HG02588 (cell line): ENCODE measurements at regions not wholly inside any gene's neighbourhood (a gene's known extent, or its start where the extent isn't known, plus 50 kb on each side); places are given as distances from the start of the nearest gene placed in this dataset.

Experiments used
- ATAC-seq: cut with Tn5 transposase; IDR thresholded peaks from one replicate; pipeline ENCODE4 v1.9.1; 2021; ENCODE audit warnings: mild to moderate bottlenecking, moderate library complexity; ENCODE audit not compliant: unreplicated experiment

DNA sequence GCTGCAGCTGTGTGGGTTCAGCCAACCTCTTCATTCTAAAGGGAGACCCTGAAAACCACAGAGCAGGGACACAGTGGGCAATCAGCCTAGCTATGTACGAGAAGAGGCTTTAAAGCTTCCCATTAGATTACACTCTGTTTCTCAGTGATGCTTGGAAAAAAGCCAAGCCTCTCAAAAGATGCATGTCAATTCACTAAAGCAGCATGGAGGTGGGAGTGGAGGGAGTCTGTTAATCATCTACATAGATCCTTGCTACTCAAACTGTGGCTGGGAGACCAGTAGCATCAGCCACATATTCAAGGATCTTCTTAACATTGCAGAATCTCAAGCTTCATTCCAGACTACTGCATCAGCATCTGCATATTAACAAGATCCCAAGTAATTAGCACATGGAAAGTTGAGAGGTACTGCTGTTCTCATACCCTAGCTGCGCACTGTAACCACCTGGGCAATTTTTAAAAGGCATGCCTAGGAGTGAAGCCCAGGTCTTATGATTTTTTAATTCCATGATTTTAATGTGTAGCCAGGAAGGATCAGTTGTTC lies 305.9 kb downstream of the PMP22 start:
- no peak for ATAC-seq

DNA sequence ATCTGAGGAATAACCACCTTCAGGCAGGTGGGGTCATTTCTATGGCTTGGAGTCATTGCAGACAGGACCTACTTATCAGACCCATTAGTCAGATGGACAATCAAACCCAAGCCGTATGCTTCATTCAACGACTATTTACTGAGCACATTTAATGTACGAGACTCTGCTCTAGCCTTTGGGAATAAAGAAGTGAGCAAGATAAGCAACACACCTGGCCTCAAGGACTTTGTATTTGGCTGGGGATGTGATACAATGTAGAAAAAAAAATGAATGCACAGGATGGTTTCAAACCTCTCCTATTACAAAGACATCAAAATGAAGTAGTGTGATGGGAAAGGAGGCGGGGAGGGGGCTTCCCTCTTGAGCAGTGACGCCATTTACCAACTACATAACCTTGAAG lies 311.7 kb downstream of the PMP22 start:
- ATAC-seq = no peak

DNA sequence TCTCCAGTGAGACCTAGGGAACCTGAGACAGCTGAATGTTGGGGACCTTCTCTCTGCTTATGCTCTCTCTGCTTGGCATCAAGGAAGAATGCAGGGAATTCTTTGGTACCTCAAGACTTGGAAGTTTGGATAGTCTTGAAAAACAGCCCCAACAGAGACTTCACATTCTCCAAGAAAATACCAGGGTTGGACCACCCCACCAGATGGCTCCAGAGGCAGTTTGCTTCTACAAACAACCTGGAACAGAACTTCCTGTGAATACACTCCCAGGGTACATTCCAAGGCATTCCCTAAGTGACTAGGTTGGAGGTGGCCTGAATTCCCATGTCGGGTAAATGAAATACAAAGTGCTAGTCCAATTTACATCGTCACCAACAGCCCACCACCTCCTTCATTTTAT lies 314.4 kb downstream of the PMP22 start:
- ATAC-seq = no peak

DNA sequence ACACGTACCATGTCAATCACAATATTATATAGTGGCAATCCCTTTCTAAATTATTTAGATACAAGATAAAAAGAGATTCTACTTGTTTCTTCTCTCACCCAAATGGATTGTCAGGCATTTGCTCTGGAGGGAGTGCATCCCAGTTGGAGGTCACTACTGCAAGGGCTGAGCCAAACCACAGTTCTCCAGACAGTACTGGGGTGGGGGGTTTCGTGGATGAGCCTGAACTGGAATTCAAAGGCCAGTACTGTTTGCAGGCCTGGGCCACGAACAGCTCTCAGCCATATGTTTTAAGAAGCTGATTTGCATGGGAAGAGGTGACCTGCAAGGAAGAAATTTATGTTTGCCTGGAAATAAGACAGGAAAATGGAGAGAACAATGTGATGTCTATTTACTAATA lies 314.9 kb downstream of the PMP22 start:
- no peak for ATAC-seq

DNA sequence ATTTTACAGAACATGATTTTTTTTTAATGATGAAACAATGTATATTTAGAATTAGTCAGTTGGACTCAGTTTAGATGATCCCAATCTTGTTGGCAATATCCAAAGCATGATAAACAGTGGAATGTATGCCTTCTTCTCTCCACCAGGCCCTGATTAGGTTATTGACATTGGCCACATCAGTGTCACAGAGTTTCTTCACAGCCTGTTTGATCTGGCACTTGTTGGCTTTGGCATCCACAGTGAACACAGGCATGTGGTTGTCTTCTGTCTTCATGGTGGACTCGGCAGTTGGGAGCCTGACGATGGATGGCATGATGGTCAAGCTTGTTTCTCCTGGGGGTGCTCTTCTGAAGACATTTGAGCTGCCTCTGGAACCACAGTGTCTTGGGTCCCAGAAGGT lies 317.5 kb downstream of the PMP22 start:
- no peak for ATAC-seq

DNA sequence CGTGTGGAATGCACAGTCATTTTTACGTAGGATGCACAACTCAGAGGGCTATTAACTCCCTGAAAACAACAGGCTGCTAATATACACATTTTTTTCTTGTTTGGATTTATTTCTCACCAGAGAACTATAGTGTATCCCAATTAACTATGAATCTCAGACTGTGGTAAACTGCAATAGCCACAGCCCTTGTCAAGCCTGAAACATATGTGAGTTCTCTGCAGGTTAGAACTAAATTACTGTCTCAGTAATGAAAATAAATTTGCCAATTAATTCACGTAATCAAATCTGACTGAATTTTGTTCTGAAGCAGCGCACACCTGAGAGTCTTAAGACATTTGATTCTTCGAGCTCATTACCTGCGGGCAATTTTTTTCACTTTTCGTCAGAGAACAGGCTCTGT lies 318.6 kb downstream of the PMP22 start:
- ATAC-seq = no peak

DNA sequence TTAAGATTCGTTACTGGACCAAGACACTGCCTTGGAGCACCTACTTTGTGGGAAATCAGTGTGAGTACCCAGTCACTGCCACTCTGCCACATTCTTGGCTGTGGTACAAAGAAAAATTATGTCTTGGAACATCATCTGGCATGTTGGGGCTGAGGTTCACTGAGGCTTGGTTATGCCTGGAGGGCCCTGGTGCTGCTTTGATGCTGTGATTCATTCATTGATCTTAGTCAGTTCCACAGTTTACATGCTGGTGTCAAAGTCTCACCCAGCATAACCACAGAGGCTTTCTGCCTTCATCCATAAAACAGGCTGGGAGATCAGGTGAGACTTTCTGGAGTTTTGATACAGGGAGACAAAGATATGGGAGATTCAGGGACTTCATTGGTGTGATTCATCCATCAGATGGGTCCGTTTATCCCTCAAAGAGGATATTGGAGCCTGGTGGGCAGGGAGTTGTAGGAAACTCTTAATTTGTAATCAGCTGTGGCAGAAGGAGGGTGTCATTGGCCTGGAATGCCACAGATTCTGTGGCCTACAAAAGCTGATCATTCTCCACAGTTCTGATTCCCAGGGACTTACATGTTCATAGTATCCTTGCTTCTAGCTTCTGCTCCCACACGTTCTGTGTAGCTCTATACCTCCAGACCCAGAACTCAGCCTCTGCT lies 322.5 kb downstream of the PMP22 start:
- ATAC-seq = no peak

DNA sequence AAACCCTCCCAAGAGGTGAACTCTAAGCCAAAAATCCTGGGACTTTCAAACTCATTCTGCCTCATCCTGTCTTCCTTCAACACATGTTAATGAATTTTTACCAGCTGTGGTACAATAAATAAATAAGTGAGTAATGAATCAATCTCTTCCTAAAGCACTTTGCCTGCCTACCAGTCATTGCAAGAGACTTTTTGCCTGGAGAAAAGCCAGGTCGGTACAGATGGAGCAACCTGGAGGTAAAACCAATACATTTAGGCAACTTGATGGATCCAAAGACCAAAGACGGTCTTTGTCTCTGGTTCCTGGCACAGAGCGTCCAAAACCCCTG lies 324.2 kb downstream of the PMP22 start:
- no peak for ATAC-seq

DNA sequence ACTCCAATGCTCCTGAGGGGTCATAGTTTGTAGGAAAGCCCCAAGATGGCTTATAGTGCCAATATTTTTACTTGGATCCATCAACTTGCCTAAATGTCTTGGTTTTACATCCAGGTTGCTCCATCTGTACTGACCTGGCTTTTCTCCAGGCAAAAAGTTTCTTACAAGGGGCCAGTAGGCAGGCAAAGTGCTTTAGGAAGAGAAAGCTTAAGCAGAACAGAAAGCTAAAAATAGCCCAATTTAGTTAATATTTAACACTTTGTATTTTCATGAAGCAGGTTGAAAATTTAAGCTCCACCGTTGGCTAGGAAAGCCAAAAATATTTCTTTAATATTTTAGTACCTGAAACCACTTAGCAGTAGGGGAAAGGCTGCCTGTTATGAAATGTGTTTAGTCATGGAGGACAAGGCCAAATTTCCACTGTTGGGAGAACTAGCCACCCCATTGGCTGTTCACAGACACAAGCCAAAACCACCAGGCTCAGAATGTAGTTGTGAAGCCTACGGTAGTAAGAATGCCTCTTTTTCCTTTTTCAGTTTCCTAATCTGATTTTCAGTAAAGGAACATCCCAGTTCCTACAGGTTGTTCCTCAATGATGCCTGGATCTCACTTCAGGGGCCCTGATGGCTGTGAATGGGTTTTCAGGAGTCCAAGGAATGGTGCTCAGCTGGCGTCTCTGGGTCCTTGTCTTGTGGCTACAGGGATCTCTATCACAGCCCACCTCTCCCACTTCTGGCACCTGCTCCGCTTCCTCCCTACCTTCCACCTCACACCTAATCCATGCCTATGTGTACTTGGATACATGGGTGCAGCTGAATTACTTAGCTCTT lies 324.8 kb downstream of the PMP22 start:
- no peak for ATAC-seq

DNA sequence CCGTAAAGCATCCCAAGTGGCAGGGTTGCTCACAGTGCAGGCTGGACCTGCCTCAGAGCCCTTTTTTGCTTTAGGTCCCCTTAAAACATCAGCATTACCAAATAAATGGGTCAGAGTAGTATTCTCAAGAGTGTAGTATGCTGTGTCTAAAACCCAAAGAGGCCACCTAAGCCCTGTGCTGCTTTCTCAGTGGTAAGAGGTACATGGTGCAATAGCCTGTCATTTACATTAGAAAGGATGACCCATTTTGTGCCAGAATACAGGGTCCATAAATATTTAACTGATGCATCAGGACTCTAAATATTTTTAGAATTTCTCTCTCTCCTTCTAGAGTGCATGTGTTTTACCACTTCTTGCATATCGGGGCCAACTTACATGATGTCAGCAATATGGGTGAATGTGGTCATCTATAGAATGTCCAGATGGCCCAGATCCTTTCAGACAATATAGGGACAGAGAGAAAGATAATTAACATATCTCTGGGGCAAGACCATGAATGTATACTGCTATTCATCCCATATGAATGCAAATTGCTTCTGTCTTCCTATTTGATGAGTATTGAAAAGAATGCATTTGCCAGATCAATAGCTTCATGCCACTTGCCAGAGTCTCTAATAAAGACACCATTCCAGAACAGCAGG lies 329.2 kb downstream of the PMP22 start:
- no peak for ATAC-seq

DNA sequence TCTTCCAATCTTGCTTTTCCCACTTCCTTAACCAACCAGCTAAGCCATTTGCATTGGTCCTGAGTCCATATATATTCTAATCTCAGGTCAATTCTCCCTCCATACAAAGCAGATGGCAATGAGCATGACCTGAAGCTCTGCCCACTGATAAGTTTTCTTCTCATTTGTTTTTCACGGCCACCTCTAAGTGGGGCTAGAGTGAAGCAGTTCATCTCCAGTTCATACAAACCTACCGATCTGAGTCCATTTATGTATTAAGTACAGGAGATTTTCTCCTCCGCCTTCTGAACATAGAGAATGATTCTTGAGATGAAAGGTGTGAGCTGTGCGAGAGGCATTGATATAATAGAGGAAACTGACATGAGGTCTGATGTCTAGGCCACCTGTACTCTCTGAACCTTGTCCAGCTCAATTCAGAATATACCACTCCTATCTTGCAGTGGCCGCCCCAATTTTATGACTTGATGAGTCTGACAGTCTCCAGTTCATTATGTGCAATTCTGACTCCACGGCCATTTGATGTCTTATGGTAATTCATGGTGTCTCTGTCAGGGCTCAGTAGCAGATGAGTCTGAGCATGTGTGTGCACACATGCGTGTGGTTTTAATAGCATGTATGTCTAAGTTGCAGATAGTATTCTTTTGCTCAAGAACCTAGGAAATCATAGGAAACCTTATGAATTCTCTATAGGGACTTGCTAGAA lies 329.8 kb downstream of the PMP22 start:
- no peak for ATAC-seq

DNA sequence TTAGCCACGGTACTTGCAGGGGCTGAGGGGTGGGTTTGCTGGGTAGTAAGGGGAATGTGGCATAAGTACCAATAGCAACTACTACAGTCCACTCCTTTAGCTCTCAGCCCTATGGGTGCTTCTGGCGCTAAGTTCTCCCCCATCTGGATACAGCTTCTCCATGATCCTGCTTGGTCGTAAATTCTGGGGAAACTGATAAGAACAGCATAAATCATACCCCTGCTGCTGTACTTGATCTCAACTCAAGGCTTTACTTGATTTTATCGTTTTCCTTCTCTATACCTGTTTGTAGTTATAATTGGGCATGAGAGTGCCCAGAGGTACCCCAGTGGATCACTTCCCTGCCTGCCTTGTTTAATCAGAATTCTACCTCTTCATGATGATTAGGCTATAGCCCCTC lies 331.4 kb downstream of the PMP22 start:
- no peak for ATAC-seq

DNA sequence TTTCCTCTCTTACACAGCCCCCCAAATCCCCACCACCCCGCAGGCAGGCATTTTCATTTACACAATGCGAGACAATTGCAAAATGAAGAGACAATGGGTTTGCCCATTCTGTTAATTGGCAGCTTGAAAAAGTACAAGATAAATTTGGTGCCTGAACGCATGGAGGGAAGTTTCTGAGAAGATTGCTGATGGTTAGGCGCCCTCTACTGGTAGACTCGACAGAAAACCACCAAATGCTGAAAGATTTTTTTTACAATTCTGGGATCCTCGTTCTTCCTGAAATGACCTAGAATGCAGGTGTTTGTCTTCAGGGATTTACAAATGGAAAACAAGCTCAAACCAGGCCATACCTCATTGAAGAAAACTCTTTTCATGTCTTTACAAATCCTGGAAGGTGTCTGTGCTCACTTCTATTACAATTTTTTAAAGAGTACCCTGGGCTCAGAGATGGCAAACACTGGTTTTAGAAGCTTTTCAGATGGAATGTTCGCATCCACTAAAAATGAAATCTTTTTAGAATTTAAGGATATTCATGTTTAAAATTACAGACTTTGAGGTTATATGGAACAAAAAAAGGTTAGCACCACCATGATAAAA lies 338.5 kb downstream of the PMP22 start:
- no peak for ATAC-seq

DNA sequence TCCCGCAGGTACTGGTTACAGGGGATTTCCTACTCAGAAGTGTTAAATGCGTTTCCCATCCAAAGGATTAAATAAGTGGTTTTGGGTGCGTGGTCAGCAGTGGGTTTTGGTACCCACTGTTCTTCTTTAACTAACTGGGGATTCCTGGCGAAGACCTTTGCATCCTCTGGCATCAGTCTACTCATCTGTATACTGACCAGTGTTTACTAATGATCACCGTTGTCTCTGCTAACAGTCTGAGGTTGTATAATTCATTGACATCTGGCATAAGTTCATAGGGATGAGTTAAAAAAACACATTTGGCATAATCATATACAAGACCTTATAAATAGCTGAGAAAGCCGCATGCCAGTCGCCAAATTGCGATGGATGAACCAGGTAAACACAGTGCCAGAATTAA lies 339.1 kb downstream of the PMP22 start:
- ATAC-seq = no peak

DNA sequence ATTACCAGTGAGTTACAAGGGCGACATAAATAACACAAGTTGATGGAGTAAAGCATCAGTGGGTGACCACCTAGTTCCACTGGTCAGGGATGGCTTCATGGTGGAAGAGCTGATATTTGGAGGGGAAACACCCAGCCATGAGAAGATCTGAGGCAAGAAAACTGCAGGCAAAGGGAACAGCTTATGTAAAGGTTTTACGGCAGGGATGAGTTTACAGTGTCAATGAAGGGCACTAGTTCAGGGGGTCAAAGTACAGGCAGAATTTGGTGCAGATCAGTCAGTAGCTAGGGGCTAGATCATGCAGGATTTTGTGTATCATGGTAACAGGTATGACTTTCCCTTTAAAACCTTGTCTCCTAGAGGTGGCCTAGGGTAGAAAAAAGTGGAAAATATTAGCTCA lies 339.6 kb downstream of the PMP22 start:
- no peak for ATAC-seq

DNA sequence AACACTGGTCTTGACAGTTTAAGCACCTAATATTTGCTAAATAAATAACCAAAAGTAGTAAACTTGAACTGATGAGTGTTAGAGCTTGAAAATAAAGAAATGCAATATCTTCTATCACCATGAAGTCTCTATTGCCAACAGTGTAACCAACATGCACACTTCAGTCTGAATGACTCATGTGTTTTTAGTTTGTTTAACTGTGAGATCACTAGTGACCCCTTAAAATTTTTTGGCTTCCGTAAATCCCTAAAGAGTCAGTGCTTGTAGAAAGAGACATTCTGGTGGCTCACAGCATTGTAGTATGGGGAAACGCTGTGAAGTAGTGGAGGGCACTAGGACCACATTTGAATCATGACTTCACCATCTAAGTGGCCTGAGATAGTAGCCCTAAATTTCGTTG lies 341.1 kb downstream of the PMP22 start:
- ATAC-seq = no peak

DNA sequence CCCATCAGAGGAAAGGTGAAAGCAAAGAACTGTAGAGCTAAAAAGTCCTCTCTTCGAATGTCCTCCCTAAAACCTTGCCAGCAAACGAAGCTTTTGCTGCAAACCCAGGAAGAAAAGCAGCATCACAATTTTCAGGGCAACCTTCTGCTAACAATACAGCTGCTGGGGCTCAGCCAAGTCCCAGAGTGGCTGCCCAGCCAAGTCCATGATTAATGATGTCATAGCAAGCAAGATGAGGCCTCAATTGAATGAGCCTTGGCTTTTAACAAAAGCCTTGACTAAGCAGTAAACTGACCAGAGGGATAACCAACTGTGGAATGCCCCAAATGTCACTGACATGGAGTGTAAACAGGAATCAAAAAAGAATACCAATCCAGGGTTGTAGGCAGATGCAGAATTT lies 342.7 kb downstream of the PMP22 start:
- no peak for ATAC-seq

DNA sequence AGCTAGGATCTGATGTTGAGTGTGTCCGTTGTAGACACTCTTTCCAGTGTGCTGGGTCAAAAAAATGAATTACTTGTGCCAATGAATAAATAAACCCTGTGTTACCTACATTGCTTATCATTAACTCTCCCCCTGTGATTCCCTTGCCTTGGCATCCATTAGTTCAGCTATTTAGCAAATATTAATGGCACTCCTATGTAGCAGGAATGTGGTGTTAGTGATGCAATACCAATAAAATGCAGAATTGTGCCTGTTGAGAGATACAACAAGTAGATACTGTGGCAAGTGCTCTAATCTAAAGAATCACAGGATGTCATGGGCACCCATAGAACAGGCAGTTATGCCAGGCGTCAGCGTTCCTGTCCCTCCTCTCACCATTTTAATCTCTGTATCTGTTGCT lies 343.2 kb downstream of the PMP22 start:
- no peak for ATAC-seq

DNA sequence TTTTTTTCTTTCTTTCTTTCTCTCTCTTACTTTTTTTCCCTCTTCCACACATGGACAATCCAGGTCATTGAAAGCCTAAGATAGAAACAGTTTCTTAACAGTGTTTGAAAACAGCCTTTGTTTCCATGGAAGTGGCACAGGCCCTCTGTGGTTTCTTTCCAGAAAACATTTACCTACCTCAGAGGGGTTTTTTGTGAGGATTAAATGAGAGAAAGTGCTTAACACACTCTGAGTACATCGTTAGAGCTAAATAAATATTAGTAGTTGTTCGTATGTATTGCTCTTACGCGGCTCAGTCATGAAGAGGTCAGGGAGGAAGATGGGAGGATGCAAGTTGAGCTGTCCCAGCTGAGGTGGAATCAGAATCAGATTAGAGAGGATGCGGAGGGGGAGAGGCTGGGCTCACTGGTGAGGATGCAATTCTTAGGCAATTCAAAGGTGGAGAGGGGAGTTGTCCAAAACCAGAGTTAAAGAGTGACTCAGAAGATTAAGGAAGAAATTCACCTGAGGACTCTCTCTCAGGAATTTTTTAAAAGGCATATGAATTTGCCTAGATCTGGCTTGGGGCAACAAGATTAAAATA lies 345.4 kb downstream of the PMP22 start:
- ATAC-seq = no peak

DNA sequence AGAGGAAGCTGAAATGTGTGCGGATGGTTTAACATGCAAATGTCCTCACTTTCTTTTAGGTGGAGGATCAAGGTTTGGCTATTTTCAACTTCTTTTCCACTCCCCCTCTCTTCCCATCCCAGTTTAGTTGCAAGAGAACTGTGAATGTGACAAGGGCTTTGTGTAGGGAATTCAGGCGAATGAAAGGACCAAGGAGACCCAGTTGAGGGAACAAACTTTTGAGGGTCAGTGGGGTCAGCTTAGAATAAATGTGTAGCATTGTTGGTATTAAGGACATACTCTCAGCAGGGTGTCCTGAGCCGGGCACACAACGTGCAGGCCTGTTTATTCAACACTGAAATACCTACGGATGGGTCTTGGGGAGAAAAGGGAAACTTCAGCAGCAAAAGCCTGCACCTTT lies 346.0 kb downstream of the PMP22 start:
- ATAC-seq = no peak

DNA sequence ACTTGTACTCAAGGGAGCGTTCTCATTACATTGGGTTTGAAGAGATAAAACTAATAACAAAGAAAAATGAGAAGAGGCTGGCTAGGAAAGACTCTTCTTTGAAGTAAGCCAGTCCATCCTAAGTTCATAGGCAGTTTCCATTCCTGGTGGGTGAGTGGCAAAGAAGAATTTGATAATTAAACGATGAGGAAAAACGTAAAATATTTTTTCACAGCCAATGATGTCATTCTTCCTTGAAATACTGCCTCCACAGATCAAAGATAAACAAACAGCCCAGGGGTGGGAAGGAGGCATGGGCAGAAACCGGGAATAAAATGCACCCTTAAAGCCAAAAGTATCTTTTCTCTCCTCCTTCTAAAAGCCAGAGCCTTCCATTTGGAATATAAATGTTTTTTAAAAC lies 346.6 kb downstream of the PMP22 start:
- no peak for ATAC-seq
